GM21717 (cell line): ENCODE measurements at regions not wholly inside any gene's neighbourhood (a gene's known extent, or its start where the extent isn't known, plus 50 kb on each side); places are given as distances from the start of the nearest gene placed in this dataset.

Experiments used
- ATAC-seq: cut with Tn5 transposase; IDR thresholded peaks from one replicate; pipeline ENCODE4 v1.9.1; 2021; ENCODE audit warnings: mild to moderate bottlenecking, moderate library complexity; ENCODE audit not compliant: unreplicated experiment

GRCh38 chr5:159736844-159737243 is 179.4 kb upstream of the ADRA1B start:
- ATAC-seq = no peak

- ATAC-seq = no peak
These were observed 179.0 kb upstream of the ADRA1B start for GRCh38 chr5:159737263-159737662.

GRCh38 chr5:159741829-159742322 is 174.4 kb upstream of the ADRA1B start:
- ATAC-seq = no peak

GRCh38 chr5:159743234-159743633 is 173.0 kb upstream of the ADRA1B start:
- no peak for ATAC-seq

- ATAC-seq = no peak
These were observed 169.6 kb upstream of the ADRA1B start for GRCh38 chr5:159746707-159747106.

- ATAC-seq = no peak
These were observed 167.1 kb upstream of the ADRA1B start for GRCh38 chr5:159749146-159749545.

GRCh38 chr5:159750226-159750625 is 166.1 kb upstream of the ADRA1B start:
- ATAC-seq = no peak

GRCh38 chr5:159751459-159751858 is 164.8 kb upstream of the ADRA1B start:
- no peak for ATAC-seq

- ATAC-seq = no peak
These were observed 163.5 kb upstream of the ADRA1B start for GRCh38 chr5:159752622-159753275.

GRCh38 chr5:159758189-159758588 is 158.1 kb upstream of the ADRA1B start:
- ATAC-seq = no peak

GRCh38 chr5:159759791-159760290 is 156.4 kb upstream of the ADRA1B start:
- no peak for ATAC-seq

- ATAC-seq = no peak
These were observed 153.4 kb upstream of the ADRA1B start for GRCh38 chr5:159762921-159763320.

GRCh38 chr5:159763562-159763961 is 152.7 kb upstream of the ADRA1B start:
- no peak for ATAC-seq

- ATAC-seq = no peak
These were observed 151.8 kb upstream of the ADRA1B start for GRCh38 chr5:159764283-159765134.

GRCh38 chr5:159765135-159765433 is 151.2 kb upstream of the ADRA1B start:
- no peak for ATAC-seq

GRCh38 chr5:159765760-159766517 is 150.3 kb upstream of the ADRA1B start:
- ATAC-seq = no peak

- no peak for ATAC-seq
These were observed 148.0 kb upstream of the ADRA1B start for GRCh38 chr5:159768243-159768642.

GRCh38 chr5:159772698-159773061 is 143.6 kb upstream of the ADRA1B start:
- no peak for ATAC-seq

- ATAC-seq = peak; percentile 86
These were observed 143.0 kb upstream of the ADRA1B start for GRCh38 chr5:159773062-159773924.

- ATAC-seq = no peak
These were observed 141.7 kb upstream of the ADRA1B start for GRCh38 chr5:159774476-159775031.
